Uterus (tissue), 3 donors: ENCODE measurements at regions not wholly inside any gene's neighbourhood (a gene's known extent, or its start where the extent isn't known, plus 50 kb on each side); places are given as distances from the start of the nearest gene placed in this dataset.

Experiments
- DNase-seq, 2 donors: peaks; one replicate each; pipeline ENCODE4 v3.0.0-alpha.2; 2019 to 2020
- H3K27ac ChIP-seq, 2 donors: fragments of 200-600 bp; sonication (generic); 1 replicate in 1 of 2; 2 replicates in 1 of 2; pipeline ENCODE4 v1.5.1; 2016 to 2018
- H3K27me3 ChIP-seq, 2 donors: fragments of 200-600 bp; sonication (generic); one replicate each; pipeline ENCODE4 v1.5.1; 2018 to 2019; ENCODE audit warnings: control low read depth in 1 of 2
- H3K36me3 ChIP-seq, 2 donors: fragments of 200-600 bp; sonication (generic); one replicate each; pipeline ENCODE4 v1.5.1; 2019; ENCODE audit warnings: control low read depth in 1 of 2
- H3K4me1 ChIP-seq, 2 donors: fragments of 200-600 bp; sonication (generic); one replicate each; pipeline ENCODE4 v1.5.1; 2018 to 2019; ENCODE audit warnings: control low read depth in 1 of 2
- H3K4me3 ChIP-seq, 2 donors: fragments of 200-600 bp; sonication (generic); 1 replicate in 1 of 2; 2 replicates in 1 of 2; pipeline ENCODE4 v1.5.1; 2018 to 2019; ENCODE audit warnings: mild to moderate bottlenecking in 1 of 2
- H3K9me3 ChIP-seq, 2 donors: fragments of 200-600 bp; sonication (generic); one replicate each; pipeline ENCODE4 v1.5.1; 2019; ENCODE audit warnings: control low read depth in 1 of 2
- CTCF ChIP-seq, 4 experiments: fragments of 200-600 bp in 2 of 4; fragments of 450-650 bp in 2 of 4; sonication (generic) in 2 of 4; IDR thresholded peaks; one replicate each; pipeline ENCODE4 v1.5.1; 2016 to 2019; ENCODE audit warnings: antibody characterized with exemption in 4 of 4, mild to moderate bottlenecking in 2 of 4, moderate library complexity in 1 of 4
- POLR2A ChIP-seq, 2 donors: fragments of 450-650 bp; IDR thresholded peaks; one replicate each; pipeline ENCODE4 v1.6.1; 2016; ENCODE audit warnings: antibody characterized with exemption in 2 of 2, mild to moderate bottlenecking in 1 of 2, moderate library complexity in 1 of 2
- intact Hi-C: fragments of 100-400 bp; cut with DNase I; formaldehyde crosslinking; loops from one replicate; pipeline ENCODE4 v1.15.1; 2023; ENCODE audit warnings: low total_unique reads
- donor health status: DM: yes; HTN: yes; CAD: no.

GRCh38 chr22:48740086-48740730 is 1087.5 kb downstream of the BRD1 start:
- Histone ChIP-seq H3K27me3 (no peaks in the 10 kb centered on the region), H3K36me3 (no peaks in the 10 kb centered on the region), H3K4me3 (no peak overlapping the region), H3K9me3 (no peaks in the 10 kb centered on the region), H3K27ac (no peak overlapping the region), H3K4me1 (no peaks in the 10 kb centered on the region)
- no peak for TF ChIP-seq CTCF (IDR thresholded peaks at IDR 0.05)
- TF ChIP-seq POLR2A (IDR thresholded peaks at IDR 0.05): no peak
- intact Hi-C loops: no loop called here
- no peak for DNase-seq

- Histone ChIP-seq H3K4me3 (no peak overlapping the region), H3K9me3 (no peaks in the 10 kb centered on the region), H3K4me1 (no peaks in the 10 kb centered on the region), H3K27ac (no peak overlapping the region), H3K27me3 (no peaks in the 10 kb centered on the region), H3K36me3 (no peaks in the 10 kb centered on the region)
- TF ChIP-seq CTCF (IDR thresholded peaks at IDR 0.05) (no peak), POLR2A (IDR thresholded peaks at IDR 0.05) (no peak)
- no peak for DNase-seq
- intact Hi-C loops: no loop called here
Measured at GRCh38 chr22:48739348-48740085, 1088.2 kb downstream of the BRD1 start.

- H3K27me3 ChIP-seq: no peaks in the 10 kb centered on the region
- no peaks in the 10 kb centered on the region for H3K4me1 ChIP-seq
- no peaks in the 10 kb centered on the region for H3K36me3 ChIP-seq
- no peak for DNase-seq
- H3K4me3 ChIP-seq: no peak overlapping the region
- H3K9me3 ChIP-seq: no peaks in the 10 kb centered on the region
- TF ChIP-seq CTCF (IDR thresholded peaks at IDR 0.05) (no peak), POLR2A (IDR thresholded peaks at IDR 0.05) (no peak)
- intact Hi-C loops: no loop called here
- H3K27ac ChIP-seq: no peak overlapping the region
Measured at GRCh38 chr22:48738204-48738980, 1089.3 kb downstream of the BRD1 start.

GRCh38 chr22:48737461-48738203 is 1090.0 kb downstream of the BRD1 start:
- no peak for DNase-seq
- TF ChIP-seq CTCF (IDR thresholded peaks at IDR 0.05): no peak
- TF ChIP-seq POLR2A (IDR thresholded peaks at IDR 0.05): no peak
- intact Hi-C loops: no loop called here

More at GRCh38 chr22:48737461-48738203, 1090.0 kb downstream of the BRD1 start:
- H3K27me3 ChIP-seq: no peaks in the 10 kb centered on the region
- H3K4me1 ChIP-seq: no peaks in the 10 kb centered on the region
- no peak overlapping the region for H3K27ac ChIP-seq
- H3K4me3 ChIP-seq: no peak overlapping the region
- H3K9me3 ChIP-seq: no peaks in the 10 kb centered on the region
- H3K36me3 ChIP-seq: no peaks in the 10 kb centered on the region
